ENCODE measurements at regions not wholly inside any gene's neighbourhood (a gene's known extent, or its start where the extent isn't known, plus 50 kb on each side); places are given as distances from the start of the nearest gene placed in this dataset.

DNA sequence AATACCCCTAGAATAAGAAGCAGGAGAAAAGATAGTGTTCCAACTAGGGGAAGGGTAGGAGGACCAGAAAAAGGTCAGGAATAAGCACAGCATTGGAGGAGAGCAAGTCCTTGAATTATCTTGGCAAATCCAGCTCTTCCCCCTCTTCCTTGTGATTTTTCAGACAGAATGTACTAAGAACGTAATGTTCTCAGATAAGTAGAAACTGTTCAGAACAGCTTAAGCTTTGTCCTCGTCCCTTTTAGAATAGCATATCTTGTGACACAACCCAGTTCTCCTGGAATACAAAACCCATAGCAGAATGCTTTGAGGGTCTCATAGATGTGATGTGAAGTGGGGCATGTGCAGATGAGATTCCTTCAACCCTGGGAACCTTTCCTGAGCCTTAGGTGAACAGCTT lies 97.4 kb downstream of the EMB start:
- Mint-ChIP-seq H3K36me3 (ENCODE audit: low read depth) (peaks cover 6% of the 10 kb centered on the region; the same call in 1 of the 3 replicates), H3K4me3 (no peak overlapping the region), H3K9me3 (peaks cover 85% of the 10 kb centered on the region), H3K4me1 (no peaks in the 10 kb centered on the region), H3K27ac (no peak overlapping the region), H3K27me3 (ENCODE audit: insufficient read depth, low read depth, poor library complexity) (no peaks in the 10 kb centered on the region)
- Histone ChIP-seq H3K4me2 (no peak overlapping the region), H3K27ac (ENCODE audit: low read depth) (no peak overlapping the region), H3K9me2 (ENCODE audit: insufficient read depth) (no peaks in the 10 kb centered on the region), H3K27me3 (ENCODE audit: insufficient read depth) (no peaks in the 10 kb centered on the region), H3K79me2 (replicated peaks; ENCODE audit: insufficient read depth) (no peaks in the 10 kb centered on the region), H2AFZ (no peak overlapping the region), H3K4me3 (no peak overlapping the region), H4K20me1 (replicated peaks; ENCODE audit: insufficient read depth) (no peaks in the 10 kb centered on the region), H3F3A (replicated peaks; ENCODE audit: low read depth) (no peaks in the 10 kb centered on the region), H3K36me3 (ENCODE audit: insufficient read depth) (no peaks in the 10 kb centered on the region), H3K4me1 (ENCODE audit: insufficient read depth) (no peaks in the 10 kb centered on the region)
- DNase-seq (ENCODE audit: low spot score) (no peak), ATAC-seq (no peak)
- TF ChIP-seq NANOG (IDR thresholded peaks at IDR 0.05; ENCODE audit: borderline replicate concordance) = no peak
- TF ChIP-seq, protein P1, sequence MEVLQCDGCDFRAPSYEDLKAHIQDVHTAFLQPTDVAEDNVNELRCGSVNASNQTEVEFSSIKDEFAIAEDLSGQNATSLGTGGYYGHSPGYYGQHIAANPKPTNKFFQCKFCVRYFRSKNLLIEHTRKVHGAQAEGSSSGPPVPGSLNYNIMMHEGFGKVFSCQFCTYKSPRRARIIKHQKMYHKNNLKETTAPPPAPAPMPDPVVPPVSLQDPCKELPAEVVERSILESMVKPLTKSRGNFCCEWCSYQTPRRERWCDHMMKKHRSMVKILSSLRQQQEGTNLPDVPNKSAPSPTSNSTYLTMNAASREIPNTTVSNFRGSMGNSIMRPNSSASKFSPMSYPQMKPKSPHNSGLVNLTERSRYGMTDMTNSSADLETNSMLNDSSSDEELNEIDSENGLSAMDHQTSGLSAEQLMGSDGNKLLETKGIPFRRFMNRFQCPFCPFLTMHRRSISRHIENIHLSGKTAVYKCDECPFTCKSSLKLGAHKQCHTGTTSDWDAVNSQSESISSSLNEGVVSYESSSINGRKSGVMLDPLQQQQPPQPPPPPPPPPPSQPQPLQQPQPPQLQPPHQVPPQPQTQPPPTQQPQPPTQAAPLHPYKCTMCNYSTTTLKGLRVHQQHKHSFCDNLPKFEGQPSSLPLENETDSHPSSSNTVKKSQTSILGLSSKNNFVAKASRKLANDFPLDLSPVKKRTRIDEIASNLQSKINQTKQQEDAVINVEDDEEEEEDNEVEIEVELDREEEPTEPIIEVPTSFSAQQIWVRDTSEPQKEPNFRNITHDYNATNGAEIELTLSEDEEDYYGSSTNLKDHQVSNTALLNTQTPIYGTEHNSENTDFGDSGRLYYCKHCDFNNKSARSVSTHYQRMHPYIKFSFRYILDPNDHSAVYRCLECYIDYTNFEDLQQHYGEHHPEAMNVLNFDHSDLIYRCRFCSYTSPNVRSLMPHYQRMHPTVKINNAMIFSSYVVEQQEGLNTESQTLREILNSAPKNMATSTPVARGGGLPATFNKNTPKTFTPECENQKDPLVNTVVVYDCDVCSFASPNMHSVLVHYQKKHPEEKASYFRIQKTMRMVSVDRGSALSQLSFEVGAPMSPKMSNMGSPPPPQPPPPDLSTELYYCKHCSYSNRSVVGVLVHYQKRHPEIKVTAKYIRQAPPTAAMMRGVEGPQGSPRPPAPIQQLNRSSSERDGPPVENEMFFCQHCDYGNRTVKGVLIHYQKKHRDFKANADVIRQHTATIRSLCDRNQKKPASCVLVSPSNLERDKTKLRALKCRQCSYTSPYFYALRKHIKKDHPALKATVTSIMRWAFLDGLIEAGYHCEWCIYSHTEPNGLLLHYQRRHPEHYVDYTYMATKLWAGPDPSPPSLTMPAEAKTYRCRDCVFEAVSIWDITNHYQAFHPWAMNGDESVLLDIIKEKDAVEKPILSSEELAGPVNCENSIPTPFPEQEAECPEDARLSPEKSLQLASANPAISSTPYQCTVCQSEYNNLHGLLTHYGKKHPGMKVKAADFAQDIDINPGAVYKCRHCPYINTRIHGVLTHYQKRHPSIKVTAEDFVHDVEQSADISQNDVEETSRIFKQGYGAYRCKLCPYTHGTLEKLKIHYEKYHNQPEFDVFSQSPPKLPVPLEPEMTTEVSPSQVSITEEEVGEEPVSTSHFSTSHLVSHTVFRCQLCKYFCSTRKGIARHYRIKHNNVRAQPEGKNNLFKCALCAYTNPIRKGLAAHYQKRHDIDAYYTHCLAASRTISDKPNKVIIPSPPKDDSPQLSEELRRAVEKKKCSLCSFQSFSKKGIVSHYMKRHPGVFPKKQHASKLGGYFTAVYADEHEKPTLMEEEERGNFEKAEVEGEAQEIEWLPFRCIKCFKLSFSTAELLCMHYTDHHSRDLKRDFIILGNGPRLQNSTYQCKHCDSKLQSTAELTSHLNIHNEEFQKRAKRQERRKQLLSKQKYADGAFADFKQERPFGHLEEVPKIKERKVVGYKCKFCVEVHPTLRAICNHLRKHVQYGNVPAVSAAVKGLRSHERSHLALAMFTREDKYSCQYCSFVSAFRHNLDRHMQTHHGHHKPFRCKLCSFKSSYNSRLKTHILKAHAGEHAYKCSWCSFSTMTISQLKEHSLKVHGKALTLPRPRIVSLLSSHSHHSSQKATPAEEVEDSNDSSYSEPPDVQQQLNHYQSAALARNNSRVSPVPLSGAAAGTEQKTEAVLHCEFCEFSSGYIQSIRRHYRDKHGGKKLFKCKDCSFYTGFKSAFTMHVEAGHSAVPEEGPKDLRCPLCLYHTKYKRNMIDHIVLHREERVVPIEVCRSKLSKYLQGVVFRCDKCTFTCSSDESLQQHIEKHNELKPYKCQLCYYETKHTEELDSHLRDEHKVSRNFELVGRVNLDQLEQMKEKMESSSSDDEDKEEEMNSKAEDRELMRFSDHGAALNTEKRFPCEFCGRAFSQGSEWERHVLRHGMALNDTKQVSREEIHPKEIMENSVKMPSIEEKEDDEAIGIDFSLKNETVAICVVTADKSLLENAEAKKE (CRISPR knock-in tag; IDR thresholded peaks at IDR 0.05) = no peak
- TF ChIP-seq JUNB (IDR thresholded peaks at IDR 0.05; ENCODE audit: unreplicated experiment) = no peak
- no peak for TF ChIP-seq EZH2phosphoT487 (IDR thresholded peaks at IDR 0.05; ENCODE audit: unreplicated experiment)
- no peak for TF ChIP-seq POLR2AphosphoS5 (IDR thresholded peaks at IDR 0.05; ENCODE audit: low read depth)
- no peak for TF ChIP-seq ZNF331 (CRISPR knock-in tag; IDR thresholded peaks at IDR 0.05; ENCODE audit: low read depth)
- no peak for TF ChIP-seq EZH2 (IDR thresholded peaks at IDR 0.05; ENCODE audit: low read depth, unreplicated experiment)

DNA sequence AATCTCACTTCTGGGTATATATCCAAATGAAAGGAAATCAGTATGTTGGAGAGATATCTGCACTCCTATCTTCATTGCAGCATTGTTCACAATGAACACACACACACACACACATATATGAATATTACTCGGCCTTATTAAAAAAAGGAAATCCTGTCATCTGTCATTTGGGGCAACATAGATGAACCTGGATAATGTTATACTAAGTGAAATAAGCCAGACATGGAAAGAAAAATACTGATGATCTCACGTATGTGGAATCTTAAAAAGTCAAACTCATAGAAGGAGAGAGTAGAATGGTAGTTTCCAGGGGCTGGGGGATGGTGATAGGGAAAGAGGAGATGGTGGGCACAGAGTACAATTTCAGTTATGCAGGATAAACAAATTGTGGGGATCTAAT lies 100.3 kb downstream of the EMB start:
- Histone ChIP-seq H2AFZ (no peak overlapping the region), H3K4me3 (no peak overlapping the region), H3K36me3 (ENCODE audit: insufficient read depth) (peaks cover 5% of the 10 kb centered on the region; the same call in 1 of the 2 replicates), H3K4me2 (no peak overlapping the region), H3K27ac (ENCODE audit: low read depth) (no peak overlapping the region), H3K79me2 (replicated peaks; ENCODE audit: insufficient read depth) (no peaks in the 10 kb centered on the region), H3K9me2 (ENCODE audit: insufficient read depth) (no peaks in the 10 kb centered on the region), H4K20me1 (replicated peaks; ENCODE audit: insufficient read depth) (no peaks in the 10 kb centered on the region), H3K4me1 (ENCODE audit: insufficient read depth) (no peaks in the 10 kb centered on the region), H3K27me3 (ENCODE audit: insufficient read depth) (no peaks in the 10 kb centered on the region), H3F3A (replicated peaks; ENCODE audit: low read depth) (no peaks in the 10 kb centered on the region)
- Mint-ChIP-seq H3K27me3 (ENCODE audit: insufficient read depth, low read depth, poor library complexity) (no peaks in the 10 kb centered on the region), H3K9me3 (peaks cover 84% of the 10 kb centered on the region), H3K36me3 (ENCODE audit: low read depth) (peaks cover 6% of the 10 kb centered on the region; the same call in 1 of the 3 replicates), H3K27ac (no peak overlapping the region), H3K4me3 (no peak overlapping the region), H3K4me1 (no peaks in the 10 kb centered on the region)
- DNase-seq (ENCODE audit: low spot score) = no peak
- no peak for TF ChIP-seq STAT1 (IDR thresholded peaks at IDR 0.05; ENCODE audit: unreplicated experiment)
- no peak for TF ChIP-seq POLR2AphosphoS5 (IDR thresholded peaks at IDR 0.05; ENCODE audit: low read depth)
- TF ChIP-seq EZH2phosphoT487 (IDR thresholded peaks at IDR 0.05; ENCODE audit: unreplicated experiment) = no peak
- no peak for TF ChIP-seq ZNF114 (CRISPR knock-in tag; IDR thresholded peaks at IDR 0.05)
- no peak for TF ChIP-seq ETS1 (IDR thresholded peaks at IDR 0.05)
- no peak for TF ChIP-seq ZNF331 (CRISPR knock-in tag; IDR thresholded peaks at IDR 0.05; ENCODE audit: low read depth)
- TF ChIP-seq, protein P2, sequence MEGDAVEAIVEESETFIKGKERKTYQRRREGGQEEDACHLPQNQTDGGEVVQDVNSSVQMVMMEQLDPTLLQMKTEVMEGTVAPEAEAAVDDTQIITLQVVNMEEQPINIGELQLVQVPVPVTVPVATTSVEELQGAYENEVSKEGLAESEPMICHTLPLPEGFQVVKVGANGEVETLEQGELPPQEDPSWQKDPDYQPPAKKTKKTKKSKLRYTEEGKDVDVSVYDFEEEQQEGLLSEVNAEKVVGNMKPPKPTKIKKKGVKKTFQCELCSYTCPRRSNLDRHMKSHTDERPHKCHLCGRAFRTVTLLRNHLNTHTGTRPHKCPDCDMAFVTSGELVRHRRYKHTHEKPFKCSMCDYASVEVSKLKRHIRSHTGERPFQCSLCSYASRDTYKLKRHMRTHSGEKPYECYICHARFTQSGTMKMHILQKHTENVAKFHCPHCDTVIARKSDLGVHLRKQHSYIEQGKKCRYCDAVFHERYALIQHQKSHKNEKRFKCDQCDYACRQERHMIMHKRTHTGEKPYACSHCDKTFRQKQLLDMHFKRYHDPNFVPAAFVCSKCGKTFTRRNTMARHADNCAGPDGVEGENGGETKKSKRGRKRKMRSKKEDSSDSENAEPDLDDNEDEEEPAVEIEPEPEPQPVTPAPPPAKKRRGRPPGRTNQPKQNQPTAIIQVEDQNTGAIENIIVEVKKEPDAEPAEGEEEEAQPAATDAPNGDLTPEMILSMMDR (conservative IDR thresholded peaks at IDR 0.05; ENCODE audit: low read depth in 2 of 2) = no peak
- no peak for ATAC-seq

All from GM23338 (cell line).